ENCODE measurements at regions not wholly inside any gene's neighbourhood (a gene's known extent, or its start where the extent isn't known, plus 50 kb on each side); places are given as distances from the start of the nearest gene placed in this dataset.

DNA sequence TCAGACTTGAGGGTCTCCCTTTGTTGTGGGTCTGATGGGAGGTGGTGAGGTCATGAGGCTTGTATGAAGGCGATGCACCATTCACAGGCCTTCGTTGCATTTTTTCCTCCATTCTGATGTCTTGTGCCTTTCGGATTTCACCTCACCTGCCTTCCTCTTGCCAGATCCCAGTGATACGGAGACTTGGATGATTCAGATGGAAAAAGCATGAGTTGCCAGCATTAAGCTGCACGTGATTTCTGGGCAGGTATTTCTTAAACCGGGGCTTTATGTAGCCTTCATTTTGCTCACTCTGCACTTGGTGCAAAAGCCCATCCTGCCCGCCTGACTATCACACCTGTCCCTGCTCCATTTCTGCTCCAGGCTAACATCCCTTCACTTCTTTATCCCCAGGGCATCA, 216.7 kb downstream of the SNX19 start:
- TF ChIP-seq, protein P1, sequence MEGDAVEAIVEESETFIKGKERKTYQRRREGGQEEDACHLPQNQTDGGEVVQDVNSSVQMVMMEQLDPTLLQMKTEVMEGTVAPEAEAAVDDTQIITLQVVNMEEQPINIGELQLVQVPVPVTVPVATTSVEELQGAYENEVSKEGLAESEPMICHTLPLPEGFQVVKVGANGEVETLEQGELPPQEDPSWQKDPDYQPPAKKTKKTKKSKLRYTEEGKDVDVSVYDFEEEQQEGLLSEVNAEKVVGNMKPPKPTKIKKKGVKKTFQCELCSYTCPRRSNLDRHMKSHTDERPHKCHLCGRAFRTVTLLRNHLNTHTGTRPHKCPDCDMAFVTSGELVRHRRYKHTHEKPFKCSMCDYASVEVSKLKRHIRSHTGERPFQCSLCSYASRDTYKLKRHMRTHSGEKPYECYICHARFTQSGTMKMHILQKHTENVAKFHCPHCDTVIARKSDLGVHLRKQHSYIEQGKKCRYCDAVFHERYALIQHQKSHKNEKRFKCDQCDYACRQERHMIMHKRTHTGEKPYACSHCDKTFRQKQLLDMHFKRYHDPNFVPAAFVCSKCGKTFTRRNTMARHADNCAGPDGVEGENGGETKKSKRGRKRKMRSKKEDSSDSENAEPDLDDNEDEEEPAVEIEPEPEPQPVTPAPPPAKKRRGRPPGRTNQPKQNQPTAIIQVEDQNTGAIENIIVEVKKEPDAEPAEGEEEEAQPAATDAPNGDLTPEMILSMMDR (IDR thresholded peaks at IDR 0.05), result no peak
- no peak for TF ChIP-seq POLR2A (IDR thresholded peaks at IDR 0.05)
- no peak for TF ChIP-seq EP300 (IDR thresholded peaks at IDR 0.05)

Data from ovary (tissue), 3 donors.